Osteocyte (in vitro differentiated cells): ENCODE measurements at regions not wholly inside any gene's neighbourhood (a gene's known extent, or its start where the extent isn't known, plus 50 kb on each side); places are given as distances from the start of the nearest gene placed in this dataset.

Experiments used
- DNase-seq: peaks from one replicate; pipeline ENCODE4 v3.0.0; 2021; ENCODE audit warnings: mixed read lengths; ENCODE audit not compliant: unreplicated experiment; ENCODE audit errors: extremely low spot score
- H3K27ac Mint-ChIP-seq: one replicate; pipeline ENCODE4 v1.8.0; 2021; ENCODE audit warnings: mild to moderate bottlenecking, mixed read lengths; ENCODE audit not compliant: unreplicated experiment
- H3K27me3 Mint-ChIP-seq: one replicate; pipeline ENCODE4 v1.8.0; 2021; ENCODE audit warnings: mixed read lengths; ENCODE audit not compliant: unreplicated experiment
- H3K36me3 Mint-ChIP-seq: one replicate; pipeline ENCODE4 v1.8.0; 2021; ENCODE audit warnings: mixed read lengths; ENCODE audit not compliant: unreplicated experiment
- H3K4me1 Mint-ChIP-seq: one replicate; pipeline ENCODE4 v1.8.0; 2021; ENCODE audit warnings: mixed read lengths; ENCODE audit not compliant: unreplicated experiment
- H3K4me3 Mint-ChIP-seq: one replicate; pipeline ENCODE4 v1.8.0; 2021; ENCODE audit warnings: mild to moderate bottlenecking, moderate library complexity, mixed read lengths; ENCODE audit not compliant: unreplicated experiment
- H3K9me3 Mint-ChIP-seq: one replicate; pipeline ENCODE4 v1.8.0; 2021; ENCODE audit warnings: mixed read lengths; ENCODE audit not compliant: unreplicated experiment
- CTCF ChIP-seq: fragments of 200-600 bp; sonication (generic); IDR thresholded peaks from 2 replicates; pipeline ENCODE4 v1.5.0; 2021; ENCODE audit warnings: antibody characterized with exemption, mild to moderate bottlenecking, moderate library complexity

GRCh38 chr5:82522897-82523296, 244.7 kb upstream of the RPS23 start:
- Mint-ChIP-seq H3K9me3 (no peaks in the 10 kb centered on the region), H3K27me3 (peaks cover 37% of the 10 kb centered on the region), H3K4me1 (no peaks in the 10 kb centered on the region), H3K36me3 (no peaks in the 10 kb centered on the region), H3K27ac (no peak overlapping the region), H3K4me3 (no peak overlapping the region)
- no peak for DNase-seq
- TF ChIP-seq CTCF = no peak

GRCh38 chr5:82521431-82522051, 243.4 kb upstream of the RPS23 start:
- no peak overlapping the region for H3K4me3 Mint-ChIP-seq
- H3K9me3 Mint-ChIP-seq = no peaks in the 10 kb centered on the region
- H3K27me3 Mint-ChIP-seq = peaks cover 39% of the 10 kb centered on the region
- no peaks in the 10 kb centered on the region for H3K4me1 Mint-ChIP-seq
- no peak for DNase-seq
- H3K27ac Mint-ChIP-seq = no peak overlapping the region
- no peaks in the 10 kb centered on the region for H3K36me3 Mint-ChIP-seq
- TF ChIP-seq CTCF = no peak

GRCh38 chr5:82519558-82519957, 241.4 kb upstream of the RPS23 start:
- H3K27me3 Mint-ChIP-seq = peaks cover 49% of the 10 kb centered on the region
- TF ChIP-seq CTCF = no peak
- H3K9me3 Mint-ChIP-seq = no peaks in the 10 kb centered on the region
- H3K27ac Mint-ChIP-seq = no peak overlapping the region
- H3K4me1 Mint-ChIP-seq = no peaks in the 10 kb centered on the region
- no peak overlapping the region for H3K4me3 Mint-ChIP-seq
- no peaks in the 10 kb centered on the region for H3K36me3 Mint-ChIP-seq
- DNase-seq = no peak

GRCh38 chr5:82517544-82518075, 239.5 kb upstream of the RPS23 start:
- Mint-ChIP-seq H3K9me3 (no peaks in the 10 kb centered on the region), H3K36me3 (no peaks in the 10 kb centered on the region), H3K4me3 (no peak overlapping the region), H3K27me3 (peaks cover 42% of the 10 kb centered on the region), H3K27ac (no peak overlapping the region), H3K4me1 (no peaks in the 10 kb centered on the region)
- DNase-seq = no peak
- TF ChIP-seq CTCF = no peak

- H3K27ac Mint-ChIP-seq = no peak overlapping the region
- H3K4me1 Mint-ChIP-seq = no peaks in the 10 kb centered on the region
- no peak for TF ChIP-seq CTCF
- no peak for DNase-seq
- H3K4me3 Mint-ChIP-seq = no peak overlapping the region
- peaks cover 1% of the 10 kb centered on the region for H3K9me3 Mint-ChIP-seq
- H3K36me3 Mint-ChIP-seq = no peaks in the 10 kb centered on the region
- peaks cover 12% of the 10 kb centered on the region for H3K27me3 Mint-ChIP-seq
Measured at GRCh38 chr5:82513738-82514137, 235.6 kb upstream of the RPS23 start.
